PC-9 (cell line): ENCODE measurements at regions not wholly inside any gene's neighbourhood (a gene's known extent, or its start where the extent isn't known, plus 50 kb on each side); places are given as distances from the start of the nearest gene placed in this dataset.

Source experiments
- EZH2 ChIP-seq: fragments of 200-600 bp; sonication (generic); IDR thresholded peaks from 2 replicates; pipeline ENCODE4 v1.8.0; 2017; ENCODE audit warnings: antibody characterized with exemption, low read depth
- TF ChIP-seq, protein P1 (sequence below): fragments of 200-600 bp; sonication (generic); conservative IDR thresholded peaks from 2 replicates; pipeline ENCODE4 v1.6.1; 2017; ENCODE audit warnings: mixed run types, antibody characterized with exemption, mild to moderate bottlenecking, moderate library complexity

DNA sequence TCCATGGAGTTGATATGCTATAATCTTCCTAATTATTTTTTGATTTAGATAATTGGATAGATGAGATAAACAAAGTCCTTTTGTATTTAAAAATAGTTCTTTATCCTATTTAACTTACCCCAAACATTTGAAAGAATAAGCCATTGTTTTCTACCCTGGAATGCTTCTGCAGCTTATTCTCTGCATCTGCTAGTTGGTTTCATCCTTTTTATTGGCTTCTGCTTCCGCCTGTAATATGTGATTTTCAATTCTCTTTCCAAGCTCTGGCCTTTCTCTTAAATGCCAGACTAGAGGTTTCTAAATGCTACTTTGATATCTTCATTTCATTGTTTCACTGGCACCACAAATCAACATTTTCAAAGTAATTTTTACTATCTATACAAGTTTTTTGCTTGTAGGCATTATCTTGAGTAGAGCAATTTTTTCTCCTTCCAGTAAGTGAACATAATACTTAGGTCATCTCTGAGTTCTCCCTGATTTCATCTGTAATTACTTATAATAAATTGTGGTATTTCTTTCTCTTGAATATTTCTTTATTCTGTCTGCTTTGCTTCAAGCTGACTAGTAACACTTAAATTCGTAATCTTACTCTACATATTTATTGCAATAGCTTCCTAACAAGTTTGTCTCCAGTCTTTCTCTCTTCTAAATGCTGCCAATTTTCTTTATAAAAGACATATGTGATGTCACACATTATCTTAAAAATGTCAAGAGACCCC, 958.4 kb downstream of the SLC6A15 start:
- TF ChIP-seq, protein P1, sequence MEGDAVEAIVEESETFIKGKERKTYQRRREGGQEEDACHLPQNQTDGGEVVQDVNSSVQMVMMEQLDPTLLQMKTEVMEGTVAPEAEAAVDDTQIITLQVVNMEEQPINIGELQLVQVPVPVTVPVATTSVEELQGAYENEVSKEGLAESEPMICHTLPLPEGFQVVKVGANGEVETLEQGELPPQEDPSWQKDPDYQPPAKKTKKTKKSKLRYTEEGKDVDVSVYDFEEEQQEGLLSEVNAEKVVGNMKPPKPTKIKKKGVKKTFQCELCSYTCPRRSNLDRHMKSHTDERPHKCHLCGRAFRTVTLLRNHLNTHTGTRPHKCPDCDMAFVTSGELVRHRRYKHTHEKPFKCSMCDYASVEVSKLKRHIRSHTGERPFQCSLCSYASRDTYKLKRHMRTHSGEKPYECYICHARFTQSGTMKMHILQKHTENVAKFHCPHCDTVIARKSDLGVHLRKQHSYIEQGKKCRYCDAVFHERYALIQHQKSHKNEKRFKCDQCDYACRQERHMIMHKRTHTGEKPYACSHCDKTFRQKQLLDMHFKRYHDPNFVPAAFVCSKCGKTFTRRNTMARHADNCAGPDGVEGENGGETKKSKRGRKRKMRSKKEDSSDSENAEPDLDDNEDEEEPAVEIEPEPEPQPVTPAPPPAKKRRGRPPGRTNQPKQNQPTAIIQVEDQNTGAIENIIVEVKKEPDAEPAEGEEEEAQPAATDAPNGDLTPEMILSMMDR = no peak
- no peak for TF ChIP-seq EZH2
